ENCODE measurements at regions not wholly inside any gene's neighbourhood (a gene's known extent, or its start where the extent isn't known, plus 50 kb on each side); places are given as distances from the start of the nearest gene placed in this dataset.

DNA sequence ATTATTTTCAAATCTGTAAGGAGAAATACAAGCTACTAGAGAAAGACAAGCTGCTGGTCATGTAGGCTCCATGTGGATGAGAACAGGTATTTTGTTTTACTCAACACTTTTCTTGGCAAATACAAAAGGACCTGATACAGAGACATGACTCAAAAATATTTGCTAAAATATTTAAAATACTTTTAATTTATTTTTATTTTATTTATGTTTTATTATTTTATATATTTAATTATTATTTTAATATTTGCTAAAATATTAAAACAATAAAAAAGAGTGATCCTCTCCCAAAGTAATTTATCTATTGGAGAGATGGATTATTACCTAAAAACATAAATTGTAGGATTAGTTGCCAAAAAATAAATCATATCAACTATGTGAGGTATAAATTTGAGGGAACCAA, 808.9 kb upstream of the SEL1L start:
- TF ChIP-seq, protein P1, sequence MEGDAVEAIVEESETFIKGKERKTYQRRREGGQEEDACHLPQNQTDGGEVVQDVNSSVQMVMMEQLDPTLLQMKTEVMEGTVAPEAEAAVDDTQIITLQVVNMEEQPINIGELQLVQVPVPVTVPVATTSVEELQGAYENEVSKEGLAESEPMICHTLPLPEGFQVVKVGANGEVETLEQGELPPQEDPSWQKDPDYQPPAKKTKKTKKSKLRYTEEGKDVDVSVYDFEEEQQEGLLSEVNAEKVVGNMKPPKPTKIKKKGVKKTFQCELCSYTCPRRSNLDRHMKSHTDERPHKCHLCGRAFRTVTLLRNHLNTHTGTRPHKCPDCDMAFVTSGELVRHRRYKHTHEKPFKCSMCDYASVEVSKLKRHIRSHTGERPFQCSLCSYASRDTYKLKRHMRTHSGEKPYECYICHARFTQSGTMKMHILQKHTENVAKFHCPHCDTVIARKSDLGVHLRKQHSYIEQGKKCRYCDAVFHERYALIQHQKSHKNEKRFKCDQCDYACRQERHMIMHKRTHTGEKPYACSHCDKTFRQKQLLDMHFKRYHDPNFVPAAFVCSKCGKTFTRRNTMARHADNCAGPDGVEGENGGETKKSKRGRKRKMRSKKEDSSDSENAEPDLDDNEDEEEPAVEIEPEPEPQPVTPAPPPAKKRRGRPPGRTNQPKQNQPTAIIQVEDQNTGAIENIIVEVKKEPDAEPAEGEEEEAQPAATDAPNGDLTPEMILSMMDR (IDR thresholded peaks at IDR 0.05; ENCODE audit: insufficient read depth in 1 of 2, low read depth in 1 of 2, low read length in 1 of 2, severe bottlenecking in 1 of 2, unreplicated experiment in 1 of 2): no peak
- Histone ChIP-seq H3K36me3 (ENCODE audit: control insufficient read depth, insufficient read depth, low read length) (no peaks in the 10 kb centered on the region), H3K9me3 (no peaks in the 10 kb centered on the region), H3K27me3 (replicated peaks; ENCODE audit: control insufficient read depth, insufficient read depth, low read length) (no peaks in the 10 kb centered on the region), H3K4me3 (ENCODE audit: low read depth, low read length) (no peak overlapping the region), H3K4me1 (no peaks in the 10 kb centered on the region)
- Mint-ChIP-seq H3K27me3 (ENCODE audit: insufficient read depth, unreplicated experiment) (no peaks in the 10 kb centered on the region), H3K9me3 (ENCODE audit: unreplicated experiment) (no peaks in the 10 kb centered on the region), H3K4me3 (ENCODE audit: unreplicated experiment) (no peak overlapping the region), H3K4me1 (ENCODE audit: low read depth, unreplicated experiment) (no peaks in the 10 kb centered on the region), H3K27ac (ENCODE audit: unreplicated experiment) (no peak overlapping the region), H3K36me3 (ENCODE audit: insufficient read depth, unreplicated experiment) (no peaks in the 10 kb centered on the region)
- ChIA-PET CTCF (no interaction called here), POLR2A (no interaction called here)
- no peak for DNase-seq
- intact Hi-C loops (cut with micrococcal nuclease; ENCODE audit: unreplicated experiment): no loop called here
- no TSS peak for BruUV-seq (replicated peaks)

DNA sequence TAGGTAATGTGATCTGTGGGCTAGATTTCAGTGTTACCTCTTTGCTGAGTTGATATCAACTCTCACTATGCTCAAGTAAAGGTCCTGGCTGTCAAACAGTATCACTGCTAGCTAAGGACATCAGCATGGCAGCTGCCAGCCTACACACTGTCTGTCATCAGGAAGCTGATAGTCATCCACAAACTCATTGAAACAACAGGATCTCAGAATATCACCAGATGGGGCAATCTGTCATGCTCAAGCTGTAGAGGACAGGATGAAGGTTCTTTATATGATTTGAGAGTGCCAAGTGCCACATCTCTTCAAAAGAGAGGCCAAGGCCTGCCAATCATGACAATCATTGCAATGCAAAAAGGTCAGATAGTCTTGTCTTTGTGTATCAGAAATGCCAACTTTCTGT, 811.5 kb upstream of the SEL1L start:
- Histone ChIP-seq H3K27me3 (replicated peaks; ENCODE audit: control insufficient read depth, insufficient read depth, low read length) (no peaks in the 10 kb centered on the region), H3K4me3 (ENCODE audit: low read depth, low read length) (no peak overlapping the region), H3K9me3 (no peaks in the 10 kb centered on the region), H3K4me1 (no peaks in the 10 kb centered on the region), H3K36me3 (ENCODE audit: control insufficient read depth, insufficient read depth, low read length) (no peaks in the 10 kb centered on the region)
- no peaks in the 10 kb centered on the region for H3K9me3 Mint-ChIP-seq (ENCODE audit: unreplicated experiment)
- H3K27ac Mint-ChIP-seq (ENCODE audit: unreplicated experiment): no peak overlapping the region
- no peaks in the 10 kb centered on the region for H3K4me1 Mint-ChIP-seq (ENCODE audit: low read depth, unreplicated experiment)
- CTCF ChIA-PET: no interaction called here
- no peak overlapping the region for H3K4me3 Mint-ChIP-seq (ENCODE audit: unreplicated experiment)
- intact Hi-C loops (cut with micrococcal nuclease; ENCODE audit: unreplicated experiment): no loop called here
- no peaks in the 10 kb centered on the region for H3K27me3 Mint-ChIP-seq (ENCODE audit: insufficient read depth, unreplicated experiment)
- POLR2A ChIA-PET: no interaction called here
- TF ChIP-seq, protein P1 (IDR thresholded peaks at IDR 0.05; ENCODE audit: insufficient read depth in 1 of 2, low read depth in 1 of 2, low read length in 1 of 2, severe bottlenecking in 1 of 2, unreplicated experiment in 1 of 2): no peak
- no TSS peak for BruUV-seq (replicated peaks)
- no peaks in the 10 kb centered on the region for H3K36me3 Mint-ChIP-seq (ENCODE audit: insufficient read depth, unreplicated experiment)
- DNase-seq: no peak

- CTCF ChIA-PET: no interaction called here
- Histone ChIP-seq H3K4me3 (ENCODE audit: low read depth, low read length) (no peak overlapping the region), H3K36me3 (ENCODE audit: control insufficient read depth, insufficient read depth, low read length) (no peaks in the 10 kb centered on the region), H3K27me3 (replicated peaks; ENCODE audit: control insufficient read depth, insufficient read depth, low read length) (no peaks in the 10 kb centered on the region), H3K9me3 (no peaks in the 10 kb centered on the region), H3K4me1 (no peaks in the 10 kb centered on the region)
- DNase-seq: no peak
- Mint-ChIP-seq H3K36me3 (ENCODE audit: insufficient read depth, unreplicated experiment) (no peaks in the 10 kb centered on the region), H3K4me3 (ENCODE audit: unreplicated experiment) (no peak overlapping the region), H3K4me1 (ENCODE audit: low read depth, unreplicated experiment) (no peaks in the 10 kb centered on the region), H3K27me3 (ENCODE audit: insufficient read depth, unreplicated experiment) (no peaks in the 10 kb centered on the region), H3K27ac (ENCODE audit: unreplicated experiment) (no peak overlapping the region), H3K9me3 (ENCODE audit: unreplicated experiment) (no peaks in the 10 kb centered on the region)
- POLR2A ChIA-PET: no interaction called here
- TF ChIP-seq, protein P1 (IDR thresholded peaks at IDR 0.05; ENCODE audit: insufficient read depth in 1 of 2, low read depth in 1 of 2, low read length in 1 of 2, severe bottlenecking in 1 of 2, unreplicated experiment in 1 of 2): no peak
- intact Hi-C loops (cut with micrococcal nuclease; ENCODE audit: unreplicated experiment): no loop called here
- no TSS peak for BruUV-seq (replicated peaks)
Observed at GRCh38 chr14:82354126-82354525, 820.5 kb upstream of the SEL1L start.

Measured in Caco-2 (cell line).